Suppressor macrophage treated with lipopolysaccharide for 4 hours (primary cell): ENCODE measurements at regions not wholly inside any gene's neighbourhood (a gene's known extent, or its start where the extent isn't known, plus 50 kb on each side); places are given as distances from the start of the nearest gene placed in this dataset.

Experiments
- DNase-seq: peaks from one replicate; pipeline ENCODE4 v3.0.0-alpha.2; 2020

DNA sequence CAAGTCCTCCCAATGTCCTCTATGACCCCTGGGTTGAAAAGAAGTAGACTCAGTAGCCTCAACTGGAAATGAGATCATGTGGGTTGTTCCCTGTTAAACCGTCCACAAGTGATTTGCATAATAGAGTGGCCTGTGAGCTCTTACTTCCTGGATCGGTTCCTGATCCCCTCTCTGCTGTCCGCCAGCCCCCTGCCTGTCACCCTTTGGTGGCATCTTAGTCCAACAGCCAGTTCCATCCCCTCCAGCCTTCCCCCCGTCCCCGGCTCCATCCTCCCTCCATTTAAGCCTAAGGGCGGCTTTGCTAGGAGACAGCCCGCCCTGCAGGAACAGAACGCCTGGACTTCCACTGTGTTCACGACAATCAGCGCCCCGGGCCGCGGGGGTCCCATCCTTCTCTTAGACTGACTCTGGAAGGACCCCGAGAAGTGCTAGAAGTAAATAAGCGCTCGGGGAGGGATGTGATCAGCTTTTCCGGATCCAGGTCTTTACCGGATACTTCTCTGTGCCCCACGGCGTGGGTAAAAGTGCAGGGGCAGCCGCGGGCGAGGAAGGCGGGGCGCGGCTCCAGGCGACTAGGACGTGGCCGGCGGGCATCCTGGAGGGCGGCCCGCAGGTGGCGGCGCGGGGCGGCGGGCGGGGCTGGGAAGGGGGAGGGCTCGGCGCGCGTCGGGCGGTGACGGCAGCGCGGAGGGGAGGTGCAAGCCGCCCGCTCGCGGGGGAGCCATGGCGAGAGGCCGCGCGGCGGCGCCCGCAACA is 51.2 kb upstream of the ULK4 start:
- DNase-seq = peak; percentile 93

DNA sequence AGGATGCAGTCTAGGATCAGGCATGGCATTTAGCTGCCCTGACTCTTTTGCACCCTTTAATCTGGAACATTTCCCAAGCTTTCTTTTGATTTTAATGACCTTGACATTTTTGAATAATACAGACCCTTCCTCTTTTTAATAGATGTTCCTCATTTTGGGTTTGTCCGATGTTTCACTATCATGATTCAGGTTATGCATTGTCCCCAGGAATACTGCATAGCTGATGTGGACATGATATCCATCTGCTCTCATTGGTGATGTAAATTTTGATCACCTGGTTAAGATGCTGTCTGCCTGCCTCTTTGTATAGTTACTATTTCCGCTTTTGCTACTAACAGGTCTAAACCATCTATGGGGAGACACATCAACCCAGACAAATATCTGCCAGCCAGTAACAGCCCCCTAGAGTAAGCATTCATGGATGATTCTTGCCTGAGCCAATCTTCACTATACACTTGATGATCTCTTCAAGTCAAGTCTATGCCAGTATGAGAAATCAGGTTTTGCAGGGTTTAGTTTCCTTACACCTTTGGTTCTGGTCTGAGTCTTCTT is 50.6 kb upstream of the ULK4 start:
- DNase-seq = peak; percentile 44
